IPS-NIHi11 (cell line): ENCODE measurements at regions not wholly inside any gene's neighbourhood (a gene's known extent, or its start where the extent isn't known, plus 50 kb on each side); places are given as distances from the start of the nearest gene placed in this dataset.

Source experiments
- DNase-seq: peaks from one replicate; pipeline ENCODE4 v3.0.0; 2012; ENCODE audit warnings: mixed read lengths, low spot score

- DNase-seq: no peak
These were observed 577.3 kb downstream of the AJAP1 start for GRCh38 chr1:5231541-5232315.

DNA sequence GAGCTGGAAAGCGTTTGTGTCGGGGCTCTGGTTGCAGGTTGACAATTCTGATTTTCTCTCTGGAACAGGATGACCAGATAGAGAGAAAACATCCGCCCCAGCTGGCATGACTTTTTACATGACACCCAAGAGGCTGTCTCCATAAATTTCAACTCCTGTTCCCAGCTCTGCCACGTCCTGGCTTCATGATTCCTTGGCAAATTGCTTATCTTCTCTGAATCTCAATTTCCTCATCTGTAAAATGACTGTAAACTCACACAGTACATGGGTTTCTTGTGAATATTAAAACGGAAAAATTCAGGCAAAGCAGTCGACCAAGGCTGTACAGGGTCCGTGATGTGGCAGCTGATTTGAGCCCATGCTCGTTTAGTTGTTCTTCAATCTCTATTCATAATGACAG is 572.7 kb downstream of the AJAP1 start:
- no peak for DNase-seq

DNA sequence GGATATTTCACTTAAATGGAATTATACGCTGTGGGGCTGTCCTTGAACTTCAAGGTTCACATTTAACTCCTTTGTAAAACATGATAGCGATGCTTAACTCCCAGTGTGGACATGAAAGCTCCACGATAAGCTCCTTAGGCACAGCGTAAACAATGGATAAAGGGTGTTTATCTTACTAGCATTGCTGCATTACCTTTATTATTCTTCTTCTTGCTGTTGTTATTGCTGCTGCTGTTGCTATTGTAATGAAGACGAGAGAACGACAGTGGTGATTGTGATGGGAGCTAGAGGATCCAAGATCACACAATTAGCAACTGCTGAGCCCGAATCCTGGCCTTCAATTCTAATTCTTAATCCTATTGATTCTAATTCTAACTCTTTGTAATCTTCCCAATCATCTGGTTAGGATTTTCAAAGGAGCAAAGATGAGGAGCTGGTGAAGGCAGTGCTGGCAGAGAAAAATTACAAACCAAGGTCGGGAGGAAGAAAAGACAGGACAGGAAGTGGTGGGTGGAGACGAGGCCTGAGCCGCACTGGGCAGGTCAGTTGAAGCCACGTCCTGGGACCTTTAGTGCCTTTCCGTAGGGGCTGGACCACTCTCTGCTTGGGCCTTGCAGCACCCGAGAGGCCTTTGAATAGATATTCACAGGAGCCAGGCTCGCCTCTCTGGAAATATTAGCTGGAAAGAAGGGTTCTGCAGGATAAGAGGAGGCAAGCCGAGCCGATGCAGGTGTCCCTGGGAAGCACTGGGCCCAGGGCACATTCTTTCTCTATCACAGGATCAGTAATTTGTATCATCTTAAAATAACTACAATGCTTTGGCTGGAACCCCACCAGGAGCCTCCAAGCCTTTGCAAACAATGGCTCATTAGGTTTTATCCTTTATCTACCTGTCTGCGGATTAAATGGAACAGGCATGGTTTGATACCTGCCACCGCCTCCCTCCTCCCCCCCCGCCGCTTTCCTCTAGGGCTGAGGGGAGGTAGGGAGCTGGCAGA is 571.6 kb downstream of the AJAP1 start:
- DNase-seq: peak; percentile 35

- no peak for DNase-seq
These were observed 568.8 kb downstream of the AJAP1 start for GRCh38 chr1:5223206-5223605.

- no peak for DNase-seq
These were observed 568.2 kb downstream of the AJAP1 start for GRCh38 chr1:5222626-5223025.

GRCh38 chr1:5221451-5221850 is 567.0 kb downstream of the AJAP1 start:
- no peak for DNase-seq

DNA sequence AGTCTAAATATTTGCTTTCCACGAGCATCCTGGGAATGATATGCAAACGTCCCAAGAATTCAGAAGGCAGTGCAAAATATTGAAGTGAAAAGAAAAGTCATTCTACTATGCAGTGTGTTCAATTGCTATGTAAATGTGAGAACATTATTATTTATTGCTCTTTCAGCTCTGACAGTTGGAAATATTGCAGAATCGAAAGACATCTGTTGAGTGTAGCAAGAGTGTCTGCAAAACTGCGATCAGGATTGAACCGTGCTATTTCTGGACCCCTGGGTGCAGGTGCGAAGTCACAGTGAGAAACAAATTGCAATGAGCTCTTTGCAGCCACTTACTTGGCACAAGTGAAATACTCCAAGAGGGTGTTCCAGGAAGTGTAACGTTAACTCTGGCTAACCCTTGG is 566.4 kb downstream of the AJAP1 start:
- DNase-seq: no peak

GRCh38 chr1:5220421-5220820 is 566.0 kb downstream of the AJAP1 start:
- no peak for DNase-seq

DNA sequence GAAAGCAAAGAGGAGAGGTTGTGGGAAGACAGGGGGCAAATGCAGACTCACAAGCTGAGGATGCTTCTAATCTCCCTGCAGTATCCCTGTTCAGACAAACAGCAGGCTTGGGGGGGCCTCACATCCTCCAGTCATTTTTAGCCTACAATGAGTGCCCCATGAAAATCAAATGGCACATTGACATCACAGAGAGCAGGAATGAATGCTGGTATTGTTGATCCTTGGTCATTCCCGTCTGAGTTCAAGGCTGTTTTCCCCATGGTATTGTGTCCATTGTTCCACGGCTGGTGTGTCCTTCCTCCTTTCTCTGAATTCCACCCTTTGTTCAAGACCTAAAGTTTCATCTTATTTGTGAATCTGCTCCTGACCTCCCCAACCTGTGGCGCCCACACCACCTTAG is 545.6 kb downstream of the AJAP1 start:
- DNase-seq: no peak

DNA sequence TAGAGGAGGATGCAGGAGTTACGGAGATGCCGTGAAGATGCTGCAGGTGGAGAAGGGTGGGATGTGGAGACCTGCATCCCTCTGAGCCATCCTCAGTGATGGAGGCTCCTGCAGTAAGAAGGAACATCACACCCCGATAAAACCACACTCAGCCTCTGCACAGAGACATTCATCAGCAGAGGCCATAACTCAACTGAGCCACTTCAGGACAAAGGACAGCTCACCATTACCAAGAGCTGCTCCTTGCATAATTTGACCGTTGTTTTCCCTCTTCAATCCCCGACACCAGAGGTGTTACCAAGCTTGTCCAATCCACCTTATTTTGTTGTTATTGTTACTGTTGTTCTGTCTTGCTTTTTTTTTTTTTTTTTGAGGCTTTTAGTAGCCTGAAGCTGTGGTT is 543.9 kb downstream of the AJAP1 start:
- peak; percentile 46 for DNase-seq

DNA sequence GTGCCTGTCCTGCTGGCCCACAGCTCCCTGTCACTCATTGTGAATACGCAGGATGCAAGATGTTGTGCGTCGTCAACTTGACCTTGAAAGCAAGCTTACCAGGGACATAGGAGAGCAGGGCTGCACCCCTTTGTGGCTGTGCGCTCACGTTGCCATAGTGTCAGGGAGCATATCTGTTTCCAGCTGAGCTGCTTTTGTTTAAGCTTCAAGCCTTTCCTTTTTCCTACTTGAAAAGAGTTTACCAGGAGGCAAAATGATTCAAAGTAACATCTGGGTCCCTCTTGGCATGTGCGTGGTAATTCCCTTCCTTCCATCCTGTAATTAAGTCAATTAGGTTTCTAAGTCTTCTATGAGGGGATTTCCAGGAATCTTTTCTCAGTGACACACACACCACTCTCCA is 537.1 kb downstream of the AJAP1 start:
- DNase-seq: no peak

DNA sequence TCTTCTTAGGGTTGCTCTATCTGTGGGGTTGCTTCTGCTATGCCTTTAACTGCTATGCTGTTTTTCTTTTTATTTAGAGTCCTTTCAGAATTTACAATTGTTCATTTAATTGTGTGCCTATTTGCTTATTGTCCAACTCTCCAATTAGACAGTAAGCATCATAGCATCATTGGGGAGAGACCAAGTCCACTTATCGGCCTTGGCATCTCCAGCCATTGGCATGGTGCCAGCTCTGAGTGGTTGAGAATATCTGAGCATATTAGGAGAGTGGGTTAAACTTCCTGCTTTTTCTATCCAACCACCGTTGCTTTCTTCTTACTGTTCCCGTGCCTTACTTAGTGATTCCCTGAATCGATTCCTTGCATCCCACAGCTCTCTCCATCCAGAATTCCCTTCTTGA is 535.0 kb downstream of the AJAP1 start:
- DNase-seq: no peak

- no peak for DNase-seq
These were observed 511.4 kb downstream of the AJAP1 start for GRCh38 chr1:5165762-5166161.

- DNase-seq: no peak
These were observed 509.7 kb downstream of the AJAP1 start for GRCh38 chr1:5164158-5164557.

- peak; percentile 61 for DNase-seq
These were observed 507.0 kb downstream of the AJAP1 start for GRCh38 chr1:5161372-5161771.

DNA sequence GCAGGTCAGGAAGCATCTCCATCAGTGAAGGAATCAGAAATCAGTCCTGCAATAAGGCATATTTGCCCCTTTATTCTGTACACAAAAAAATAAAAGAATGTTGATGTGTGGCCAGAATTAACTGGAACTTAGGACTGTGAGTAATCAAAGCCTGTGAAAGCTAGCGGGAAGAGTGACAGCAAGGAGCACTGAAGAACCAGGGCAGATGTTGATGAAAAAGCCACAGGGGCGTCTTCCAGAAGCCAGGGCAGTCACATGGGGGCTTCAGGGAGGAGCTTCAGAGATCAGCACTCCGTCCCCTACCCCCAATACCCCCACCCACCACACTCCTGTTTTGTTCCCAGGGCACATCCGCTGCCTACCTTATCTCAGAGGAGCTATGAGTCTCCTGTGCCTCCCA is 502.8 kb downstream of the AJAP1 start:
- no peak for DNase-seq

DNA sequence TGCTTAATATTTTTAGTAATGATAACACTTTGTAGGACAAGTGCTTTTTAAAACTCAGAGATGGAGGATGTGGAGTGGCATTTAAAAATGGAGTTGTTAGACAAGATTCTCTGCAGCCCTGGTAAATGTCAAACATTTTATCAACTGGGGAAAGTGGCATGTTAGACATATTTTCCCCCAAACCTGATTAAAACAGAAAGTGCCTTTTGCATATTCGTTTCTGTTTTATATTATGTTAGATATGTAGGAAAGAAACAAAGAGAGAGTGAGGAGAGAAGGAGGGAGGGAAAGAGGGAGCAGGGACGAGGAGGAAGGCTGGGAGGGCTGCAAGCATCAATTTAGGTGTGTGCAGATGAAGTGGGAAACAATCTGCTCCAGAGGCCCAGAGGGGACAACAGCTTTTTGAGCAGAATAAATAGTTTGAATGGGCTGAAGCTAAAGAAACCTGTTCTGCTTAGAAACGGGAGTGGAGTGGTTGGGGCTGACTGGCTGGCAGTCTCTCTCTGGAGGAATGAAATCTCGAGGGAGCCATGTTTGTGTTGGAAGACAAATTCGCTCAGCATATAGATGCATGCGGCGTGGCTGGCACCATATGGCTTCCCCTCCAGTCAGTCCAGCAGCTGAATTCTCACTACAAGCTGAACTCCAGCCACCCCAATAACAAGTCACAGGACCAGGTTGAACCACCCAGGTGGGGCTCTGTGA is 502.2 kb downstream of the AJAP1 start:
- no peak for DNase-seq

- no peak for DNase-seq
These were observed 497.1 kb downstream of the AJAP1 start for GRCh38 chr1:5151511-5151910.

DNA sequence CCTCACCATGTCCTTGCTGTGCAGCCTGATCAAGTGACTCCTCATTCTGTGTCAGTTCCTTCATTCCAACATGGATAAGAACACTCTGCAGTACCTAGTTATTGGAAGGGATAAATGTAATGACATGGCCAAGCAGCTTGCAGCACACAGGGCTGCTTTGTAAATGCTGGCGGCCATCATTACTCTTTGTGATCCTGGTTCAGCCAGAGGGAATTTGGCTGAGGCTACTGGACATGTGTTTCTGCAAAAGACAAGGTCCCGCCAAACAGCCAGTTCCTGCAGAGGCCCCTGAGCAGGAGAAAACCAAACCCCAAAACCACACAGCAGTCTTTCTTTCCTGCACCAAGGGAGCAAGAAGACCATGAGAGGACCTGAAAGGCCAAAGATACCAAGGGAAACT is 495.8 kb downstream of the AJAP1 start:
- no peak for DNase-seq

DNA sequence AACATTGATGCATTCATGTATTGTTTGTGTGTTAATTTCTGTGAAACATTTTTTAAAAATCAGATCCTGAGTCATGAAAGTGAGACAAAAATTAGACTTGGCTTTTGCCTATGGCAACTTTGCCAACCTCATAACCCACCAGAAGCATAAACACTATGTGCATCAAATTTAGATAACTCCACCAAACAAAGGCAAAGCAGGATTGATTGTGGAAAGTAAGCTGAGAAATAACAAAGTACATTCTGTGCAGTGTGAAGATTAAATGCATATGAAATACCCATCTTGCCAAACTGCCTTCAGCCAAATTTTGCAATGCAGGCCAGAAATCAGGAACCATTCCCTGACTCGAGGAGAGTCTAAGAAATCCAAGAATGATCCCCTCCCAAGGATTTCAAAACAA is 493.4 kb downstream of the AJAP1 start:
- no peak for DNase-seq

GRCh38 chr1:5142389-5142788 is 488.0 kb downstream of the AJAP1 start:
- no peak for DNase-seq

DNA sequence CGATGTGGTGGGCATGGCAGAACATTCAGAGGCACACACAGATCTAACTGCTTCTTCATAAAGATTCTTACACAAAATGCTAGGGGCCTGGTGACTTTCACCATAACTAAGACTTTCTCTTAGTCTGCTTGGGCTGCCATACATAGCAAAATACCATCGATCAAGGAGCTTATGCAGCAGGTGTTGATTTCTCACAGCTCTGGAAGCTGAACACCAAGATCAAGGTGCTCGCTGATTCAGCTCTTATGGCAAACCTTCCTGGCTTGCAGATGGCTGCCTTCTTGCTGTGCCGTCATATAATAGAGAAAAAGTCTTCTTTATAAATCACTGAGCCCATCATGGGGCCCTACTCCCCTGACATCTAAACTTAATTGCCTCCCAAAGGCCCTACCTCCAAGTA is 487.3 kb downstream of the AJAP1 start:
- DNase-seq: no peak

DNA sequence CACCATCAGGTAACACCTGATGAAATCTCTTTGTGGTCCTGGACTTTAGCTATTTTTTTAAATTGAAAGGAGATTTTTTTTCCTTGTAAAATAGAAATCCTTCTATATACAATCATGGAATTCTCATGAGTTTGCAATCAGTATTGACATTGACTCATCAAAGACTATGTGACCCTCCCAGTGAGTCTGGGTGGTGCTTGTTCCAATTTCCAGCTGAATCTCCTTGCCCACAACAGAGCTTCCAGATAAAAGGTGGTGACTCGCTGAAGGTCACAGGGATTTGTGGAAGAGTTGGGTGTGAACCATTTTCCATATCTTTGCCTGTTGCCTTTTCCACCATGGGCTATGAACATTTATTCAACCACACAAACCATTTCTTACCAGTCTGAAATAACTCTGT is 486.6 kb downstream of the AJAP1 start:
- DNase-seq: no peak
